Epithelial cell of proximal tubule (primary cell): ENCODE measurements at regions not wholly inside any gene's neighbourhood (a gene's known extent, or its start where the extent isn't known, plus 50 kb on each side); places are given as distances from the start of the nearest gene placed in this dataset.

Source experiments
- DNase-seq: peaks from one replicate; pipeline ENCODE4 v3.0.0-alpha.2; 2011; ENCODE audit warnings: low read depth
- H3K4me3 ChIP-seq: 2 replicates; pipeline ENCODE4 v1.5.1; 2011; ENCODE audit warnings: low read depth, mild to moderate bottlenecking, low read length
- CTCF ChIP-seq: conservative IDR thresholded peaks from 2 replicates; pipeline ENCODE4 v1.5.1; 2012; ENCODE audit warnings: low read depth, mild to moderate bottlenecking, low read length

DNA sequence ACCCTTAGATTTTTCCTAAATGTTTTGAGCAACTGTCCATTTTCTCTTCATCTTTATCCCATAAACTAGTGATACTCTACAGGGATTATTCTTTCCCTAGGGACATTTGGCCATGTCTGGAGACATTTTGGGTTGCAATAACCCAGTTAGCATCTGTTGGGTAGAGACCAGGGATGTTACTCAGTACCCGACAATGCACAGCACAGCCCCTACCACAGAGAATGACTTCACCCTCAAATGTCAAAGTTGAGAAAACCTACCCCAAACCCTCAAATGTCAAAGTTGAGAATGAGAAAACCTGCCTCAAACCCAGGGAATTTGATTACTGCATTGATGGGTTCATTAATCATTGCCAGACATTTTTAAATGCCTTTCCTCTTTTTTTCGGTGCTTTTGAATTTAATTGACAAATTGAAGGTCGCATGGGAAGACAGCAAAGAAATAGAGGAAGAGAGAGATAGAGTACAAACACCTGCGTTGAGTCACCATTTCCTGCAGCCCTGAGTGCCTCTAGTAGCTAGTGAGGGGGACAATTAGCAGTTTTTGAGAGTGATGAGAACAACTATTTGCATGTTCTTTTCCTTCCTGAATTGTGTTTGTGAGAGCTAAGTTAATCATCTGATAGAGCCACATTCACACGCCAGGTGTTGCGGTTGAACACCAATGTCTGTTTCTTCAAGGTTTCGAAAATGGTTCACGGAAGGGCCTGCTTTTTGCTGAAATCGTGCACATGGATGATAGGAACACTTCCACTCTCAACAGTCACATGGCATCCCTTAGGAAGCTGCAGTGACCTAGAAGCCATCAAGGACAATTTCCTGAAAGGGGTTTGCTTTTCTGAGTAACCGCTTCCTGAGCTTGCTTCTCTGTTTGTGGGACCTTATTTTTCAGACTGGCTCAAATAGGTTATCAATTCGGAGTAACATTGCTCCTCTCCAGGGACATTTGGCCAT, 203.9 kb upstream of the VCX3A start:
- no peak for DNase-seq
- no peak for TF ChIP-seq CTCF
- no peak overlapping the region for H3K4me3 ChIP-seq

GRCh38 chrX:6734844-6735634, 200.1 kb upstream of the VCX3A start:
- H3K4me3 ChIP-seq: no peak overlapping the region
- TF ChIP-seq CTCF: no peak
- DNase-seq: no peak

GRCh38 chrX:6732101-6732500, 197.2 kb upstream of the VCX3A start:
- no peak for DNase-seq
- H3K4me3 ChIP-seq: no peak overlapping the region
- TF ChIP-seq CTCF: no peak

DNA sequence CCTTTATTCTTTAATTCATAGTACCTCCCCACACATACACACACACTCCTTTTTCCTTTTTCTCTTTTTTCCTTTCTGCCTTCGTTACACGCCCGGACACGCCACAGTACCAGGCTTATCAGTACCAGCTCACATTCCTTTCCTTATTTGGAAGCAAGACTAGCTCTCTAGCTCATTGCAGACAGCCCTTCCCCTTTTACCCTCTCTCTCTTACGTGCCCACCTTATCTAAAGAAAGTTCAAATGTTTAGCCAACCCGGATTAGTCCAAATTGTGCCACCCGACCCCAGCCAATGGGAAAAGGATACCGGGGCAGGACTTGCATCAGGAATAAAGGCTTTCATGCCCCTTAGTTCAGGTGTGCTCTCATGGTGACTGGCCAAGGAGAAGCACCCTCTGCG, 194.7 kb upstream of the VCX3A start:
- no peak overlapping the region for H3K4me3 ChIP-seq
- no peak for DNase-seq
- TF ChIP-seq CTCF: no peak

GRCh38 chrX:6718766-6719165, 183.8 kb upstream of the VCX3A start:
- no peak overlapping the region for H3K4me3 ChIP-seq
- TF ChIP-seq CTCF: no peak
- no peak for DNase-seq

DNA sequence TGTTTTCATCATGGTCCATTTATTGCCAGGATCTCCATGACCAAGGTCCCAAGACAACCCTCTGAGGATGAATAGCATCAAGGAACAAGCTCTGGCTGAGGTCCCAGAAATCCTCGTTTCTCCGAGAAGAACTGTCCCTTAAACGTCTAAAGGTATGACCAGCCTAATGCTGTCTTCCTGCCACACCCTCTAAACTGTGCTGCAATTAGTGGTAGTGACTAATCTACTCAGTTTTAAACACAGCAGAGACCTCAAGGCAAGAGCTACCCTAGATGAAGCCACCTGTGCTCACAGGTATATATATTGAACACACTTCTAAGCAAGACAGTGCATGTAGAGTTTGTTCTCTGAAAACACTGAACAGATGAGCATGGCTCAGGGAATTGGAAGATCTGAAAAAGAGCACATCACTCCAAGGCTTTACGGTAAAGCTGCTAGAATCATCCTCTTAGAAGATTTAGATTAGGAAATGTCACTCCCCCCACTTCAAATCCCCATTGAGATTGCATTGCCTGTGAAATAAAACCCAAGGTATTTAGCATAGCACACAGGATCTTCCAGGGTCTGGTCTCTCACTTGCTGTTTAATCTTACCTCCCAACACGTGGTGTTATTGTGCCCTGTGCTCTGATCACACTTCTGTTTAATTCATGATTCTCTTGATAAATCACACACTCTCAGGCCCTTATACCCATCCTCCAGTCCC, 173.9 kb upstream of the VCX3A start:
- DNase-seq: no peak
- TF ChIP-seq CTCF: no peak
- no peak overlapping the region for H3K4me3 ChIP-seq
